ENCODE measurements at regions not wholly inside any gene's neighbourhood (a gene's known extent, or its start where the extent isn't known, plus 50 kb on each side); places are given as distances from the start of the nearest gene placed in this dataset.
"Not testable (repeated sequence)": the region's sequence is repeated elsewhere in the genome, so short reads cannot be mapped to it uniquely, and the experiment has no call there.

DNA sequence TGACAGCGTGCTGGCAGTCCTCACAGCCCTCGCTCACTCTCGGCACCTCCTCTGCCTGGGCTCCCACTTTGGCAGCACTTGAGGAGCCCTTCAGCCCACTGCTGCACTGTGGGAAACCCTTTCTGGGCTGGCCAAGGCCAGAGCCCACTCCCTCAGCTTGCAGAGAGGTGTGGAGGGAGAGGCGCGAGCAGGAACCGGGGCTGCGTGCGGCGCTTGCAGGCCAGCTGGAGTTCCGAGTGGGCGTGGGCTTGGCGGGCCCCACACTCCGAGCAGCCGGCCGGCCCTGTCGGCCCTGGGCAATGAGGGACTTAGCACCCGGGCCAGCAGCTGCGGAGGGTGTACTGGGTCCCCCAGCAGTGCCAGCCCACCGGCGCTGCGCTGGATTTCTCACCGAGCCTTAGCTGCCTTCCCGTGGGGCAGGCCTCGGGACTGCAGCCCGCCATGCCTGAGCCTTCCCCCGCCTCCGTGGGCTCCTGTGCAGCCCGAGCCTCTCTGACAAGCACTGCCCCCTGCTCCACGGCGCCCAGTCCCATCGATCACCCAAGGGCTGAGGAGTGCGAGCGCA is 722.0 kb downstream of the KLHL13 start:
- TF ChIP-seq, protein P1, sequence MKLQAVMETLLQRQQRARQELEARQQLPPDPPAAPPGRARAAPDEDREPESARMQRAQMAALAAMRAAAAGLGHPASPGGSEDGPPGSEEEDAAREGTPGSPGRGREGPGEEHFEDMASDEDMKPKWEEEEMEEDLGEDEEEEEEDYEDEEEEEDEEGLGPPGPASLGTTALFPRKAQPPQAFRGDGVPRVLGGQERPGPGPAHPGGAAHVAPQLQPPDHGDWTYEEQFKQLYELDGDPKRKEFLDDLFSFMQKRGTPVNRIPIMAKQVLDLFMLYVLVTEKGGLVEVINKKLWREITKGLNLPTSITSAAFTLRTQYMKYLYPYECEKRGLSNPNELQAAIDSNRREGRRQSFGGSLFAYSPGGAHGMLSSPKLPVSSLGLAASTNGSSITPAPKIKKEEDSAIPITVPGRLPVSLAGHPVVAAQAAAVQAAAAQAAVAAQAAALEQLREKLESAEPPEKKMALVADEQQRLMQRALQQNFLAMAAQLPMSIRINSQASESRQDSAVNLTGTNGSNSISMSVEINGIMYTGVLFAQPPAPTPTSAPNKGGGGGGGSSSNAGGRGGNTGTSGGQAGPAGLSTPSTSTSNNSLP (IDR thresholded peaks at IDR 0.05; ENCODE audit: low read depth, low read length), result not testable (repeated sequence)
- not testable (repeated sequence) for TF ChIP-seq TFDP2 (CRISPR knock-in tag; IDR thresholded peaks at IDR 0.05); ZNF891 (CRISPR knock-in tag; IDR thresholded peaks at IDR 0.05); ZNF530 (CRISPR knock-in tag; IDR thresholded peaks at IDR 0.05; ENCODE audit: low read depth); ZNF101 (CRISPR knock-in tag; IDR thresholded peaks at IDR 0.05; ENCODE audit: borderline replicate concordance, low read depth); ZFAT (CRISPR knock-in tag; conservative IDR thresholded peaks at IDR 0.05); IKZF4 (CRISPR knock-in tag; IDR thresholded peaks at IDR 0.05; ENCODE audit: borderline replicate concordance, low read depth, not compliant biosample characterization); RAD21 (CRISPR knock-in tag; IDR thresholded peaks at IDR 0.05); ZNF44 (CRISPR knock-in tag; IDR thresholded peaks at IDR 0.05); MXI1 (IDR thresholded peaks at IDR 0.05; ENCODE audit: borderline replicate concordance, low read depth, low read length)
- TF ChIP-seq, protein P2, sequence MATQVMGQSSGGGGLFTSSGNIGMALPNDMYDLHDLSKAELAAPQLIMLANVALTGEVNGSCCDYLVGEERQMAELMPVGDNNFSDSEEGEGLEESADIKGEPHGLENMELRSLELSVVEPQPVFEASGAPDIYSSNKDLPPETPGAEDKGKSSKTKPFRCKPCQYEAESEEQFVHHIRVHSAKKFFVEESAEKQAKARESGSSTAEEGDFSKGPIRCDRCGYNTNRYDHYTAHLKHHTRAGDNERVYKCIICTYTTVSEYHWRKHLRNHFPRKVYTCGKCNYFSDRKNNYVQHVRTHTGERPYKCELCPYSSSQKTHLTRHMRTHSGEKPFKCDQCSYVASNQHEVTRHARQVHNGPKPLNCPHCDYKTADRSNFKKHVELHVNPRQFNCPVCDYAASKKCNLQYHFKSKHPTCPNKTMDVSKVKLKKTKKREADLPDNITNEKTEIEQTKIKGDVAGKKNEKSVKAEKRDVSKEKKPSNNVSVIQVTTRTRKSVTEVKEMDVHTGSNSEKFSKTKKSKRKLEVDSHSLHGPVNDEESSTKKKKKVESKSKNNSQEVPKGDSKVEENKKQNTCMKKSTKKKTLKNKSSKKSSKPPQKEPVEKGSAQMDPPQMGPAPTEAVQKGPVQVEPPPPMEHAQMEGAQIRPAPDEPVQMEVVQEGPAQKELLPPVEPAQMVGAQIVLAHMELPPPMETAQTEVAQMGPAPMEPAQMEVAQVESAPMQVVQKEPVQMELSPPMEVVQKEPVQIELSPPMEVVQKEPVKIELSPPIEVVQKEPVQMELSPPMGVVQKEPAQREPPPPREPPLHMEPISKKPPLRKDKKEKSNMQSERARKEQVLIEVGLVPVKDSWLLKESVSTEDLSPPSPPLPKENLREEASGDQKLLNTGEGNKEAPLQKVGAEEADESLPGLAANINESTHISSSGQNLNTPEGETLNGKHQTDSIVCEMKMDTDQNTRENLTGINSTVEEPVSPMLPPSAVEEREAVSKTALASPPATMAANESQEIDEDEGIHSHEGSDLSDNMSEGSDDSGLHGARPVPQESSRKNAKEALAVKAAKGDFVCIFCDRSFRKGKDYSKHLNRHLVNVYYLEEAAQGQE (IDR thresholded peaks at IDR 0.05; ENCODE audit: borderline replicate concordance in 1 of 2, low read depth in 1 of 2, low read length in 2 of 2), result not testable (repeated sequence)

All from HepG2 (cell line).